RWPE1 (cell line): ENCODE measurements at regions not wholly inside any gene's neighbourhood (a gene's known extent, or its start where the extent isn't known, plus 50 kb on each side); places are given as distances from the start of the nearest gene placed in this dataset.
"Not testable (repeated sequence)": the region's sequence is repeated elsewhere in the genome, so short reads cannot be mapped to it uniquely, and the experiment has no call there.

Experiments
- CTCF ChIA-PET: fragments of 350-600 bp; sonication (Branson Sonifier 250); formaldehyde crosslinking; extraction: SDS; loops from one replicate; lab custom pipeline; 2021; lab: Yijun Ruan, JAX
- POLR2A ChIA-PET: fragments of 400-600 bp; formaldehyde crosslinking; extraction: SDS; loops from one replicate; lab custom pipeline; 2020; ENCODE audit warnings: antibody characterized with exemption; ENCODE audit not compliant: low non-redundant PET; lab: Yijun Ruan, JAX
- DNase-seq: peaks from one replicate; pipeline ENCODE4 v3.0.0; 2012; ENCODE audit warnings: low spot score
- H3K27ac ChIP-seq: fragments of 450-650 bp; 2 replicates; pipeline ENCODE4 v1.5.1; 2017
- CTCF ChIP-seq: fragments of 450-650 bp; conservative IDR thresholded peaks from 2 replicates; pipeline ENCODE4 v1.5.1; 2017; ENCODE audit warnings: low read depth, mild to moderate bottlenecking

DNA sequence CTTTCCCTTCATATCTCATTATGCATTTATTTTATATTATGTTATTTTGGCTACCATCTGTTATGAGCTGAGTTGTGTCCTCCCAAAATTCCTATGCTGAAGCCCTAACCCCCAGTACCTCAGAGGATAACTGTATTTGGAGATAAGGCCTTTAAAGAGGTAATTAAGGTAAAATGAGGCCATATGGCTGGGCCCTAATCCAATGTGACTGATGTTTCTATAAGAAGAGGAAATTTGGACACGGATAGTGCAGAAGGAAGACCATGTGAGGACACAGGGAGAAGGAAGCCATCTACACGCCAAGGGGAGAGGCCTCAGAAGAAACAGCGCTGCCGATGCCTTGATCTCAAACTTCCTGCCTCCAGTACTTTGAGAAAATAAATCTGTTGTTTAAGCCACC, 557.7 kb upstream of the CDH5 start:
- ChIA-PET POLR2A (no interaction called here), CTCF (interaction anchor here (0.6 kb wide), 1 partner anchor 174 kb away, joined by 3 read pairs; no protein-coding TSS in a partner anchor)
- TF ChIP-seq CTCF, result no peak
- H3K27ac ChIP-seq, result no peak overlapping the region
- DNase-seq, result no peak

DNA sequence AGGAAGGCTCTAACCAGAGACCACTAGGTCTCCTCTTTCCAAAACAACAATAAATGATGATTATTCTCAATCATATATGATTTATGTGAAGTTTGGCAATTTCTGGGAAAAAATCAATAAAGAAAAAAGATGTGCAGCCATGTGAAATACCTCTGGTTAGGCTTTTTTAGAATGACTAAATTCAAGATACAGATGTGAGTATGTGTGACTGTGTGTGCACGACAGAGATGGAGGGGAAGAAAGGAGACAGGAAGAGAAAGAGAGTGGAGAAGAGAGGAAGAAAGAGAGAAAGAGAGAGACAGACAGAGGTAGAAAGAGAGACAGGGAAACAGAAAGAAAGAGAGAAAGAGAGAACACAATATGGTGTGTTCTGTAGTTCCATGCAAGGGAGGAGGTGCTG, 558.6 kb upstream of the CDH5 start:
- no peak for DNase-seq

DNA sequence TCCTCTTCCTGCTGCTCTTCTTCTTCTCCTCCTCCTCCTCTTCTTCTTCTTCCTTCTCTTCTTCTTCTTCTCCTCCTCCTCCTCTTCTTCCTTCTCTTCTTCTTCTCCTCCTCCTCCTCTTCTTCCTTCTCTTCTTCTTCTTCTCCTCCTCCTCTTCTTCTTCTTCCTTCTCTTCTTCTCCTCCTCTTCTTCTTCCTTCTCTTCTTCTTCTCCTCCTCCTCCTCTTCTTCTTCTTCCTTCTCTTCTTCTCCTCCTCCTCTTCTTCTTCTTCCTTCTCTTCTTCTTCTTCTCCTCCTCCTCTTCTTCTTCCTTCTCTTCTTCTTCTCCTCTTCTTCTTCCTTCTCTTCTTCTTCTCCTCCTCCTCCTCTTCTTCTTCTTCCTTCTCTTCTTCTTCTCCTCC, 560.8 kb upstream of the CDH5 start:
- CTCF ChIA-PET, result interaction anchor here (0.7 kb wide), 1 partner anchor 594 kb away, joined by 3 read pairs; no protein-coding TSS in a partner anchor
- DNase-seq, POLR2A ChIA-PET, H3K27ac ChIP-seq: not testable (repeated sequence)

More for the DNA sequence above, 558.6 kb upstream of the CDH5 start:
- CTCF ChIA-PET, result no interaction called here
- H3K27ac ChIP-seq, result no peak overlapping the region
- no peak for TF ChIP-seq CTCF
- POLR2A ChIA-PET, result no interaction called here

- no peak for TF ChIP-seq CTCF
- no peak for DNase-seq
- CTCF ChIA-PET, result interaction anchor here (0.6 kb wide), 1 partner anchor 1376 kb away, joined by 4 read pairs; no protein-coding TSS in a partner anchor
- no peak overlapping the region for H3K27ac ChIP-seq
- POLR2A ChIA-PET, result no interaction called here
Measured at GRCh38 chr16:65796481-65796880, 570.0 kb upstream of the CDH5 start.

- no peak for DNase-seq
- POLR2A ChIA-PET, result no interaction called here
- H3K27ac ChIP-seq, result no peak overlapping the region
- no peak for TF ChIP-seq CTCF
- CTCF ChIA-PET, result interaction anchor here (0.7 kb wide), 1 partner anchor 646 kb away, joined by 5 read pairs; no protein-coding TSS in a partner anchor
Measured at GRCh38 chr16:65794973-65795372, 571.5 kb upstream of the CDH5 start.

- H3K27ac ChIP-seq, result no peak overlapping the region
- DNase-seq, result no peak
- POLR2A ChIA-PET, result no interaction called here
- no peak for TF ChIP-seq CTCF
- CTCF ChIA-PET, result interaction anchor here (0.5 to 0.7 kb wide), 2 partner anchors 825 to 1224 kb away, joined by 3 read pairs; no protein-coding TSS in a partner anchor
Measured at GRCh38 chr16:65793781-65794180, 572.7 kb upstream of the CDH5 start.

DNA sequence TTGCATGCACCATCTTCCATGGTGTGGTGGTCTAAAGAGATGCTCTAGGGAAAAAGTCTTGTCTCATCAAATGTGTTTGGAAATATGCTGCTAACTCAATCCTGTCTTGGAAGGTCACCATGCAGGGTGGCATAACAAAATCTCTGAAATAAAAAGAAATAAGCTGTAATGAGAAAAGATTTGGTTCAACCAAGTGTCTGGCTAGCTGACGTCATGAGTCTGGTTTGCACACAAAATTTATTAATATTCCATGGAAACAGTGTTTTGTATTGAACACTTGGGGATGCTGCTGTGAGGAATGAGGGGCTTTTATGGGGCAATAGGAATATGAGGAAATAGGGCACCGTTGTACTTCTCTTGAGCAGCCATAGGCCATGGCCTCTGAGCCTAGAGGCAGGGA, 575.7 kb upstream of the CDH5 start:
- DNase-seq, result no peak
- TF ChIP-seq CTCF, result no peak
- no peak overlapping the region for H3K27ac ChIP-seq
- ChIA-PET POLR2A (no interaction called here), CTCF (no interaction called here)
